VCaP (cell line): ENCODE measurements at regions not wholly inside any gene's neighbourhood (a gene's known extent, or its start where the extent isn't known, plus 50 kb on each side); places are given as distances from the start of the nearest gene placed in this dataset.

Source experiments
- H3K27ac ChIP-seq: fragments of 450-650 bp; 2 replicates; pipeline ENCODE4 v1.5.1; 2017
- CTCF ChIP-seq: fragments of 450-650 bp; conservative IDR thresholded peaks from 2 replicates; pipeline ENCODE4 v1.5.1; 2017; ENCODE audit warnings: mild to moderate bottlenecking, moderate library complexity

GRCh38 chrX:49753691-49754090 is 57.9 kb upstream of the PAGE1 start:
- no peak for TF ChIP-seq CTCF
- no peak overlapping the region for H3K27ac ChIP-seq

GRCh38 chrX:49748211-49748956 is 52.6 kb upstream of the PAGE1 start:
- no peak overlapping the region for H3K27ac ChIP-seq
- TF ChIP-seq CTCF = no peak

- no peak for TF ChIP-seq CTCF
- no peak overlapping the region for H3K27ac ChIP-seq
Measured at GRCh38 chrX:49746306-49746705, 50.5 kb upstream of the PAGE1 start.
